OCI-LY7 (cell line): ENCODE measurements at regions not wholly inside any gene's neighbourhood (a gene's known extent, or its start where the extent isn't known, plus 50 kb on each side); places are given as distances from the start of the nearest gene placed in this dataset.

Experiments
- EZH2phosphoT487 ChIP-seq: fragments of 200-600 bp; sonication (generic); IDR thresholded peaks from 2 replicates; pipeline ENCODE4 v1.6.1; 2018; ENCODE audit warnings: low read depth, borderline replicate concordance, mild to moderate bottlenecking, mixed run types, antibody characterized with exemption, low read length, moderate library complexity, mixed read lengths
- TF ChIP-seq, protein P1 (sequence below): fragments of 200-600 bp; sonication (generic); conservative IDR thresholded peaks from 2 replicates; pipeline ENCODE4 v1.5.1; 2014; ENCODE audit warnings: mild to moderate bottlenecking, antibody characterized with exemption, low read length, moderate library complexity, mixed read lengths

DNA sequence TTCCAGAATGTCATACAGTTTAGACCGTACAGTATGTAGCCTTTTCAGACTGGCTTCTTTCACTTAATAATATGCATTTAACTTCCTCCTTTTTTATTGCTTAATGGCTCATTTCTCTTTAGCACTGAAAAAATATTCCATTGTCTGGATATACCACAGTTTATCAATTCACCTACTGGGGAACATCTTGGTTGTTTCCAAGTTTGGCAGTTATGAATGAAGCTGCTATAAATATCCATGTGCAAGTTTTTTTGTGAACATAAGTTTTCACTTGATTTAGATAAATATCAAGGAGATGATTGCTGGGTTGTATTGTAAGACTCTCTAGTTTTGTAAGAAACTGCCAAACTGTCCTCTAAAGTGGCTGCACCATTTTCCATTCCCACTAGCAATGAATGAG lies 375.5 kb downstream of the PCDH18 start:
- TF ChIP-seq, protein P1, sequence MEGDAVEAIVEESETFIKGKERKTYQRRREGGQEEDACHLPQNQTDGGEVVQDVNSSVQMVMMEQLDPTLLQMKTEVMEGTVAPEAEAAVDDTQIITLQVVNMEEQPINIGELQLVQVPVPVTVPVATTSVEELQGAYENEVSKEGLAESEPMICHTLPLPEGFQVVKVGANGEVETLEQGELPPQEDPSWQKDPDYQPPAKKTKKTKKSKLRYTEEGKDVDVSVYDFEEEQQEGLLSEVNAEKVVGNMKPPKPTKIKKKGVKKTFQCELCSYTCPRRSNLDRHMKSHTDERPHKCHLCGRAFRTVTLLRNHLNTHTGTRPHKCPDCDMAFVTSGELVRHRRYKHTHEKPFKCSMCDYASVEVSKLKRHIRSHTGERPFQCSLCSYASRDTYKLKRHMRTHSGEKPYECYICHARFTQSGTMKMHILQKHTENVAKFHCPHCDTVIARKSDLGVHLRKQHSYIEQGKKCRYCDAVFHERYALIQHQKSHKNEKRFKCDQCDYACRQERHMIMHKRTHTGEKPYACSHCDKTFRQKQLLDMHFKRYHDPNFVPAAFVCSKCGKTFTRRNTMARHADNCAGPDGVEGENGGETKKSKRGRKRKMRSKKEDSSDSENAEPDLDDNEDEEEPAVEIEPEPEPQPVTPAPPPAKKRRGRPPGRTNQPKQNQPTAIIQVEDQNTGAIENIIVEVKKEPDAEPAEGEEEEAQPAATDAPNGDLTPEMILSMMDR, result no peak
- no peak for TF ChIP-seq EZH2phosphoT487
